SH-SY5Y (cell line): ENCODE measurements at regions not wholly inside any gene's neighbourhood (a gene's known extent, or its start where the extent isn't known, plus 50 kb on each side); places are given as distances from the start of the nearest gene placed in this dataset.

ENCODE experiments used
- GATA2 ChIP-seq: IDR thresholded peaks from 2 replicates; pipeline ENCODE4 v1.6.1; 2011; ENCODE audit warnings: mild to moderate bottlenecking, low read depth, low read length
- GATA3 ChIP-seq: IDR thresholded peaks from 2 replicates; pipeline ENCODE4 v1.6.1; 2011; ENCODE audit warnings: low read depth, mild to moderate bottlenecking, low read length, moderate library complexity

DNA sequence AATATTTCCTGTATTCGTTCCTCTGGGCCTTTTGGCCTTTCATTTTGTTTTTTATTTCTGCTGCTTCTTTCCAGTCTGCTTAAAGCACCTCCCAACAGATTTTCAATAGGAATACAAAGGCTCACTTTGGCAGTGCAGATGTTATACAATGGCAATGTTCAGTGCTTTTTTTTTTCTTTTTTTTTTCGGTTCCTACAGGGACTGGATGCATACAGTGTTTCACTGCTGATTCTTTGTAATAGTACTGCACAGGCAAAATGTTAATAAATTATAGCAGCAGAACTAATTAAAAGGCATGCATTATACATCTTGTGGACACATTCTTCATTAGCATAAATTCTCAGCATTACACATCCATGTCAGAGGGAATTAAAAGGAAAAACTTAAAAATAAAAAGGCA, 356.6 kb upstream of the C9orf72 start:
- no peak for TF ChIP-seq GATA2

DNA sequence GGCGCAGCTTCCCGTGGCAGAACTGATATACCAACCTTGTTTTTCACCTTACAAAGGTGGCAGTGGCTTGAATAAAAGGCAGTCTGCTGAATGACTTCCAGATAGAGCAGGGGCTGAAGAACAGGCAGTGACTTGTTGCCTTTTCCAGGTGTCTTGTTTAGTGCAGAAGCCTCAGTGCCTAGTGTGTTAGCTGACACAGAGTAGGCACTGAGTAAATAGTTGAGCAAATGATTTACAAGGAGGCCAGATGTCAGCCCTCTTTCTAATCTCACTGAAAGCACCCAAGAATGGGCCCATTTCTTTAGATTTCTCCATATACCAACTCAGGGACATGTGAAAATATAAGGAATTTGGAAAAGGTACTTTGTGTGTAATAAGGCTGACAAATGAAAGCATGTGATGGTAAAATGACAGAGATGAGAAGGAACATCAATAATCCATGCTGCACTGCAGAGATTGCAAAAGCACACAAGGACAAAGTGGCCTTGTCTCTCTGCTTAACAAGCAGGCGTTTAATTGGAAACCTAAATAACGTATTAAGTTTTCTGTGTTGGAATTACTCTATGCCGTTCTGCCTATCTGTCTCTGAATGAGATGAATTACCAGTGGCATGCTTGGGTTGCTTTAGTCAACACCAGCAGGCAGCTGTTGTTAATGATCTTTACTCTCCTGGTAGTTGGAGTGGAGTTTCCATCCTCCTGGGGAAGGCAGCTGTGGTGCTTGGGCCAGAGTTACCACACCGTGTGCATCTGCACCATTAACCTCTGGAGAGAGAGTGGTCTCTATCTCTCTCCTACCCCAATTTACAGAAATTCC, 360.1 kb upstream of the C9orf72 start:
- TF ChIP-seq GATA3 (no peak), GATA2 (no peak)

DNA sequence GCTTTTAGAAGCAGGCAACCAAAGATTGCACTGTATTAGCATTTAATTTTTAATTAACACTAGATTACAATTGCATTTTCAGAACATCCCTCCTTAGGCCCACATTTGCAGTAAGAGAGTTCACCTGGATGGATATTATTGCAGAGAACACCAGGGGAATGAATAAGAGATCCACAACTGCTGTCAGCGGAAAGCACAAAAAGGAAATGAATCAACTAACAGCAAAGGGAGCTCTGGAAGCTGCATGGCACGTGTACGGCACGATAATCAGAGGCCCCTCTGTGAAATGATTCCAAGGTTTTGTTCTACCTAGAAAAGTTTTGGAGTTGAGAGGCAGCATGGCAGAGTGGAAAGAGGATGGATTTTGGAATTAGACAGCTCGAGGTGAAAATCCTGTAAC, 361.2 kb upstream of the C9orf72 start:
- no peak for TF ChIP-seq GATA3
- no peak for TF ChIP-seq GATA2

DNA sequence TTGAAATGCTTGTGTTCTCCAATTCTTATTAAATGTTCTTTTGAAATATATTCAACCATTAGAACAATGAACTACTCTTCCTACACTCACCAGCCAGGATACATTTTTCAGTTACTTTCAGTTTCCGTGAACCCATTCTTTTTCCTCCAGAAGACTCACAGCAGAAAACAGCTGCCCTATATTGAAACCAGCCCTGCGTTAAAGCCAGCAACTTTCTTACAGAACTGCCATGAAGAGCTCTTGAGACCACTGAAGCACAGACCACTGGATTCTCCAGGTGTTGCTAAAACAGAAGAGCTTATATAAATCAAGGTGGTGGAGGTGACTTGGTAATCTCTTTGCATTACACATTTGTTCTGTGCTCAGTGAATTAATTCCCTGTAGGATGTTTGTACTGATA, 365.9 kb upstream of the C9orf72 start:
- no peak for TF ChIP-seq GATA3
- TF ChIP-seq GATA2 = no peak

DNA sequence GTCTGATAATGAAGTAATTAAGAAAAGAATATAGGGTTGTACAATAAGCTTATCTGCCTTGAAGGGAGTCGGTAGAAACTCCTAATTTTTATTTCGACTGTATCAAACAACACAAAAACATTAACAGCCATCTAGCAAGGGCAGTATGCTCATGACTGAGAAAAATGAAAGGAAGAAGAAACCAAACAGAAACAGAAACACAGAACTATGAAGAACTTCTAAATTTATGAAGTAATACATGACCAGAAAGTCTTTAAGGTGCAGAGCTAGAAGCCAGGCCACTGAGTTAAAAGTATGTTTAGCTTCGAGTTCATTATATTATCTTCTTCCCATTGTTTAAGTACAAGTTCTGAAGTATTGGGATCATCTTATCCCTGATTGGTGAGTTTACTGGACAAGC, 367.3 kb upstream of the C9orf72 start:
- TF ChIP-seq GATA3 (no peak), GATA2 (no peak)

DNA sequence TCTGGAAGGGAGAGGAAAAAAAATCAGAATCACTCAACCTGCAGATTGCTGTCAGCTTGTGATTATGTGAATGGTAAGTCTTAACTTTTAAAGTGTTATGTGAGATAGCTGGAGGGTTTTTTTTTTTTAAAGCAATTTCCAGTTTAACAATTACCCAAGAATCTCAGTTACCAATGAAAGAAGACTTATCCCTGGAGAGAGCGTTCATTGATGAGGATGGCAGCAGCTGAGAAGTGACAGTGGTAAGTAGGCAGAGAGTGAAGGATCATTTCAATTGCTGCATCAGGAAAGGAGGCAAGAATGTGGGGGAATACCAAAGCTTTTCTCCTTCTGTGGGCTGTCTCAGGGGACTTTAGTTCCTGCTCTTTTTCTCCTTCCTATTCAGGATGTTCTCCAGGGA, 370.2 kb upstream of the C9orf72 start:
- TF ChIP-seq GATA3 = no peak
- no peak for TF ChIP-seq GATA2

DNA sequence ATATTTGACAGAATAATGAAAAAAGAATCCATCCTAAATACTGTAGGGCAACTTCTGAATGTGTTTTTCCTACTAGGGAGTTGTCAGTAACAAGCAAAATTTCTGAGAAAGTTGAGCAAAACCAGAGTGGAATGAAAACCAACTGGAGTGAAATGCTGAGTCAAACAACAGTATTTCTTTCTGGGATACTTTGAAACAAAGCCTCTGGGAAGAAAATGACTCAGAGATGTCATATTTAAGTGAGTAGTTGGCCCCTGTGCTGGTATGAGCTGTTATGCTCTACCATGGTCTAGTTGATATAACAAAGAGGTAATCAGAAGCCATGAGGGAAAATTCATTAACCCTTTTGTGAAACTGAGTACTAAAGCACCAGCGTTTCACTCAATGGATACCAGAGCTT, 372.1 kb upstream of the C9orf72 start:
- TF ChIP-seq GATA3 = no peak
- no peak for TF ChIP-seq GATA2

DNA sequence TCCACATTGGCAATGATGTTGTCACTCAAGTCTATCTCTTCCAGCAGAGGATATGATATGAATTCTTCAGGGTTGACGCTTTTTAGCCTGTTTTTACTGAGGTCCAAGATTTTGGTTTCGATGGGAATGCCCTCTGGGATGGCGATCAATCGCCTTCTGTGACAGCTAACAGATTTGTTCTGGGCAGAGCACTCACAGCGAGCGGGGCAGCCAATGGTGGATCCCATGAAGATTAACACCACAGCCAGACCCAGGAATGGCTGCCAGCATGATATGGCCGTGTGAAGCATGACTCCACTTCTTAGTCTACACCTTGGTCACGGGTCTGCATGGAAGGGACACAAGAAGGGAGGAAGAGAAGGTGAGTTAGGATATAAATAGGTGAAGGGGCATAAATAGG, 377.1 kb upstream of the C9orf72 start:
- no peak for TF ChIP-seq GATA3
- TF ChIP-seq GATA2 = no peak

DNA sequence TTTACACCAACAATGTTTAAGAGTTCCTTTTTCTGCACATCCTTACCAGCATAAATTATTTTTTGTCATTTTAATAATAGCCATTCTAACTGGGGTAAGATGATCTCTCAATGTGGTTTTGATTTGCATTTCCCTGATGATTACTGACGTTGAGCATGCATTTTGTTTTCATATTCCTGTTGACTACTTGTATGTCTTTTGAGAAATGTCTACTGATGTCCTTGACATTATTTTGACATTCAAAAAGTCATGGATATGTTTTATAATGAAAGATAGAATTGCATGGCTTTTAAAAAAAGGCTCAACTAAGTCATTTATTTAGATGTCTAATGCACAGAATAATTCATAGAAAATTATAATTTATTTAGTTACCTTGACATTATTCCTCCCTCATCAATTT, 381.6 kb upstream of the C9orf72 start:
- TF ChIP-seq GATA2 (no peak), GATA3 (no peak)

DNA sequence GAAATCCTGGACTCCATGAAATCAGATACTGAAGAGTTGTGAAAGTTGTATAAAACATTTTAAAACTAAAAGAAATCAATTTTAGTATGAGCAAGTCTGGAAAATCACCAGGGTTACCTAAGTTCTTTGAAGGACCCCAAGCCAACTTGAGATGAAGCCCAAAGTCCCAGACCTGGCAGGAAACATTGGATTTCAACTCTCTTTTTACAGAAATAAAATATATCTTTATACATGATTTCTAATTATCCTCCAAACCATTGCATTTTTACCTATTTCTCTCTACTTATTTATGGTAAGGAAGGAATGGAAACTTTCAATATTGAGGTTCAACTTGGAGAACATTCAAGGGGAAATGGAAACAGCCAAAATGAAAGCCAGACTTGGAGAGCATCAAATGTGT, 390.6 kb upstream of the C9orf72 start:
- TF ChIP-seq GATA3 = no peak
- no peak for TF ChIP-seq GATA2

DNA sequence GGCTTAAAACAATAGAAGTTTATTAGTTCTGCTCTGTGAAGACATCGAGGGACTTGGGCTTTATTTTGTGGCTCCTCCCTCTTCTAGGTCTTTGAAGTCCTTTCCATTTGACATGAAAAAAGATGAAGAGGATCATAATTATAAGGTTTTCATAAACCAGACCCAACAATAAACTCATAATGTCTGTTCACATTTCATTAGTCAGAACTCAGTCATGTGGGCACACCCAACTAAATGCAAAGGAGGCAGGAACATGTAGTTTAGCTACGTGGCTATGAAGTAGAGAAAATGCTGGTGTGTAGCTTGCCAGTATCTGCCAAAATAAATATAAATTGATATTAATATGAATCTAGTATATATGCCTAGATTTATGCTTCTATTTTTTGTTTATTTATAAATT, 393.9 kb upstream of the C9orf72 start:
- TF ChIP-seq GATA2 (no peak), GATA3 (no peak)

DNA sequence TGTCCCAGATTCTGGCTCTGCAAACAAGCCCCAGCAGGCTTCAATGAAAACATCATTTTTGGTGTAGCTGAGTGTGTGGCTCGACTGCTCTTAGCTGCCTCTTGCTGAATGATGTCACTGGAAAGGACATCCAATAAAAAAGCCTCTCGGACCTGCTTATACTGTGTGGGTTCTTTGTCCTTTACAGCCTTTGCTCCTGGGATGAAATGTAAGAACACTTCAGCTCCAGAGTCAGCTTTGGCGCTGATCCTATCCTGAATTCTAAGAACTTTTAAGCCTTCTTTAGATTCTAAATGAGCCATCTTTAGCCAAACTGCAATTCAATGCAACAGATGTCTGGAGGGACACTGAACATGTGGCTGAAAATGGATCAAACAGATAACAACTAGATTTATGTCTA, 404.6 kb upstream of the C9orf72 start:
- TF ChIP-seq GATA2 (no peak), GATA3 (no peak)

DNA sequence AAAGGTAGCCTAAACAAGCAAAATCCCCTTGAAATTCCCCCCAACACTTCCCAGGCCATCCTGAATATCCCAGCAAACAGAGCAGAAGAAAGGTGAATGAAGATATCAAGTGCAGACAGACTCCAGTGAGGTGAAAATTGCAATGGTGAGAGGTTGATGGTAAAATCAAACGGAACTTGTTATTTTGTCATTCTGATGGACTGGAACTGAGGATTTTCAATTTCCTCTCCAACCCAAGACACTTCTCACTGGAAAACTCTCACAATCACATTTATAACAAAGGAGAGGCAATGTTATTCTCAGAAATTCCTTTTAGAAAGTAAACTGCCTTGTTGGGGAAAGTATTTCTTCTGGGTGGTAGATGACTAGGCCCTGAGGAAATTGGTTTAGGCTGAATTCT, 412.4 kb upstream of the C9orf72 start:
- no peak for TF ChIP-seq GATA3
- no peak for TF ChIP-seq GATA2

DNA sequence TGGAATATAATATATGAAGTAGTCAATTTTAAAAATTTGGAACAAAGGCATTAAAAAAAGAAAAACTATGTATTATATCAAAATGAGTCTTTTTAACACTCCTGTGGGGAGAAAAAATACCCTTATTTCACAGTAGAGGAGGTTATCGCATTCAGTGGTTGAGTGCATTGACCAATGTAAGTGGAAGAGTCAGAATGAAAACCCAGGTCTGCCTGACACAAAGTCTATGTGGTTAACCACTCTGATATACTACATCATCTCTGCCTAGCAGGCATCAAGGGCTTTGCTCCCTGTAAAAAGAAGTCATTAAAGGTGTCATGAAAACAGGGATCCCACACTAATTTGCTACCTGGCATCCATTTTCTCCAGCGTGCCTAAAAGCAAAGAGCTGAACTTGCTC, 417.2 kb upstream of the C9orf72 start:
- TF ChIP-seq GATA2 = no peak
- no peak for TF ChIP-seq GATA3

DNA sequence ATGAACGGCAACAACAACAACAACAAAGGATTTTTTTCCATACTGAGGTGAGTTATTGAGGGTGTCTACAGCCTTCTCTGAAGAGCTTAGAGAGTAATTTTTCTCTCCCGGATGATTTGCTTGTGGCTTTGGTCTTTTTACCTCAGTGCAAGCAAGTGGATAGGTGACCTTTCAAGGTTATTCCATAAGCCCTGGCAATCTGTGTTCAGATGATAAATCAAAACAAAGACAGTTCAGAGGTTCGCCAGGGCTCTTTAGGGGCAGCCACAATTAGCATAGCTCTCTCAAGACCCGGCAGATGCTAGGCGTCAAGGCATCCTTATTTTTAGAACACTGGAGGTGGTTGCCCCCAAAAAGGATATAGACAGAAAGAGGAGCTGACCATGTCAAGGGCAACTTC, 417.9 kb upstream of the C9orf72 start:
- TF ChIP-seq GATA3 = no peak
- TF ChIP-seq GATA2 = no peak

DNA sequence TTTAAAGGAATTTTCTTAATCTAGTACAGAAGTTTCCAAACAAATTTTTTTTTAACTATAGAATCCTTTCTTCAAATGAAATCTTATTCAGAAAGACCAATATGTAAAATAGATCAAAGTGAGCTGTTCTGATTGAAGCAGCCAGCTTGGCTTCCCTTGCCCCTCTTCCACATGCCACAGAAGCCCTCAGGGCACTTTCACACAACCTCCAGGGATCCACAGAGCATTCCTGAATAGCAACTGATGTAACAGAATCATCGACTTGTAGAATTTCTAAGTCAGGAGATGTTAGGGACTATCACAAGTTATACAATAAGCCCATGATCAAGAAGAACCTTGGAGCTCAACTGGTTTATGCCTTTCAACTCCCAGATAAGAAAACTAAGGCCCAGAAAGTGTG, 427.8 kb upstream of the C9orf72 start:
- TF ChIP-seq GATA3 (no peak), GATA2 (no peak)

DNA sequence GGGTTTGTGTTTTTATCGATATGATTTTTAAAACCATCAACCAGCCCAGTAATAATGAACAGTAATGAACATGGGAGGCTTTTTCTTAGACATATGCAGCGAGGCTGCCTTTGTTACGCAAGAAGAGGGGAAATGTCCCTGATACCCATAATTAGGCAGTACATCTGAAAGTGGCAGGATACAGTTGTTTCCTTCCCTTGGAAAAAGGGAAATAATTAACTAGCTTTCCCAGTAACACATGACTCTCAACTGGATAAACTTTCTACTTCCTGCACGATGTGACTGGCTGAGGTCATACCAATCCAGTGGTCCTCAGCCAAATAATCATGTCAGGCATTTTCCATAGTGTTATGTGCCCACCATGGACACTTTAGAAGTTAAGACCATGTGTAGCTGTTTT, 431.6 kb upstream of the C9orf72 start:
- TF ChIP-seq GATA3 (no peak), GATA2 (no peak)
